Activated CD4-positive, CD25-positive, alpha-beta regulatory T cell treated with anti-CD3 and anti-CD28 coated beads, Interleukin-2, amount 50 U/mL, for 16 hours (primary cell): ENCODE measurements at regions not wholly inside any gene's neighbourhood (a gene's known extent, or its start where the extent isn't known, plus 50 kb on each side); places are given as distances from the start of the nearest gene placed in this dataset.

ENCODE experiments used
- DNase-seq: peaks from one replicate; pipeline ENCODE4 v3.0.0-alpha.2; 2020; ENCODE audit warnings: low read depth, low spot score

DNA sequence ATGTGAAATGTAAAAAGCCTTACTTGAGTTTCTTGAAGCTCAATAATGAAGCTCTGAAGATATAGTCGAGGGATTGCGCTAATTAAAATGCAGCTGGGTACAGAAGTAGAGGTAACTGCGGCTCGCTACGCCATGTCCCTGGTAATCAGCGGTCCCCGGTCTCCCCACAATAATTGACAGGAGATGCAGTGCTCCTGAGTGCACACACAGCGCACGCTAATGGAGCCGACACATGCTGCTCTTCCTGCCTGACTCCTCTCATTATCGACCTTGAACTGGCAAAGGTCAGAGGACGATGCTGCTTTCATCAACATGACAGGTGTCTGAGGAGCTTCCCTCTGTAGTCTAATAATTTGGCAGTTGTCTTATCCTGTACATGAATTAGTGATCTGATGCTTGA is 365.9 kb downstream of the RNF144B start:
- DNase-seq: no peak

DNA sequence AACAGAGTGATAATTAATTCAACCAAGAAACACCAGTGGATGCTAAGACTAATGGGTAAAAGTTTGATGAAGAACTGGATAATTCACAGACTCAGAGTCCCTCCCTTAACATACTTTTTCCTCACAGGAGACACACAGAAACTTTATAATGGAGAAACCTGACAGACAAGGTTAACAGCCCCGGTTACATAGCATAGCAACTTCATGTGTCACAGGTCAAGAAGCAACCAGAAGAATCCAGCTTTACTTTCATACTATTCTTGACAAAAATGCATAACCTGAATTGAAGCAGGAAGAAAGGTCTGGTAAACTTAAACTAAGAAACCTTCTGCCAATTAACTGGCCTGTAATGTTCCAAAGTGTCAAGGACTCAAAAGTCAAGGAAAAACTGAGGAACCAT is 375.9 kb downstream of the RNF144B start:
- DNase-seq: no peak

DNA sequence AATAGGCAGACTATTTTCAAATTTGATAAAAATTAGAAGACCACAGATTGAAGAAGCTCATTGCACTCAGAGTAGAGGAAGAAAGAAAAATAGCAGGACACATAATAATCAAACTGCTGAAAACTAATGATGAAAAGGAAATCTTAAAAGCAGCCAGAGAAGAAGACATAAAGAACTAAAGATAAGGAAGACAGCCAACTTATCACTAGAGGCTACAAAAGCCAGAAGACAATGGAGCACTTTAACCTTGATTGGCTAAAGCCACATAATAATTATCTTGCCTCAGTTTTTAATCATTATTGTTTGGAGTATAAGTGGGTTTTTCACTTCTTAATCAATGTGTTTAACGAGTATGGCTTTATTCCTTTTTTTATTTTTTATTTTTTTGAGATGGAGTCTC is 397.6 kb downstream of the RNF144B start:
- DNase-seq: no peak

DNA sequence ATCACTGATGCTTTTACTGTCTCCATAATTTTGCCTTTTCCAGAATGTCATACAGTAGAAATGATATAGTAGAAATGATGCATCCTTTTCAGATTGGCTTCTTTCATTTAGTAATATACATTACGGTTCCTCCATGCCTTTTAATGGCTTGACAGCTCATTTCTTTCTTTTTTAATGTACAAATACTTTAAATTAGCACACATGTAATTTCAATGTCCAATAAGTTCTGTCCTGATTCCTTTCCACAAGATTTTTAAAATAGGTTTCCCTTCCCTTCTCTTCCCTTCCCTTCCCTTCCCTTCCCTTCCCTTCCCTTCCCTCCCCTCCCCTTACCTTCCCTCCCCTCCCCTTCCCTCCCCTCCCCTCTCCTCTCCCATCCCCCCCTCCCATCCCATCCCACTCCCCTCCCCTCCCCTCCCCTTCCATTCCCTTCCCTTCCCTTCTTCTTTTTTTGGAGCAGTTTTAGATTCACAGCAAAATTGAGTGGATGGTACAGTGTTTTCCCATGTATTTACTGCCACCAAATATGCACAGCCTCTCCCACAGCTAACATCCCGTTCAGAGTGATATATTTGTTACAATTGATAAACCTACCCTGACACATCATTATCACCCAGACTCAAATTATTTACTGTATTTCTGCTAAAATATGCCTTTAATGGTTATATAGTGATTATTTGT is 398.8 kb downstream of the RNF144B start:
- DNase-seq: no peak

DNA sequence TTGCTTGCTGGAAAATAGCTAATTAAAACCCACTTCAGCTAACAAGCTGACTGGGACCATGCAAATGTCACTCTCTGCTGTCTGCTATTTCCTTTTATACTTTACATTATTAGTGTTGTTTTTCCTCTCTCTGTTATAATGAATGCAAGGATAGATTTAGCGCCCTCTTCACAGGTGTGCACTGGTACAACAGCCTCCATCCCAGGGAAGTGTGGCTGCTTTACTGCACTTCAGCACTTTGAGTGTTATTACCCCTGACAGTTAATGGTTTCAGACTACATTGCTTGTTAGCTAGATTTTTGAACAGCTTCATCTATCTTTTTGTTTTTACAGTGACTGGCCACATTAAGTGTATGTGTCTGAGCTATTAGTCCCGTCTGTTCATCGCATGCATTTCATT is 405.7 kb downstream of the RNF144B start:
- DNase-seq: no peak

DNA sequence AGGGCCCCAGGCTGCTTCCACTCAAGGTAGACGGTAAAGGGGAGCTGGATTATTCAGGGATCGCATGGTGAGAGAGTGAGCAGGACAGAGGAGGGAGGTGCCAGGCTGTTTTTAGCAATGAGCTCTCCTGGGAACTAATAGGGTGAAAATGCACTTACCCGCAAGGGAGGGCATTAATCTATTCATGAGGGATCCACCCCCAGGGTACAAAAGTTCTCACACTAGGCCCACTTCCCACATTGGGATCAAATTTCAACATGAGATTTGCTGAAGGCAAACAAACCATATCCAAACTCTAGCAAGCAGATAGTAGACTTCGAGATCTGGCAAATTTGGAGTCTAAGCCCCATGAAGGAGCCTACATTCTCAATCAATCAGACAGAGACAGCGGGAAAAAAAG is 408.6 kb downstream of the RNF144B start:
- no peak for DNase-seq

DNA sequence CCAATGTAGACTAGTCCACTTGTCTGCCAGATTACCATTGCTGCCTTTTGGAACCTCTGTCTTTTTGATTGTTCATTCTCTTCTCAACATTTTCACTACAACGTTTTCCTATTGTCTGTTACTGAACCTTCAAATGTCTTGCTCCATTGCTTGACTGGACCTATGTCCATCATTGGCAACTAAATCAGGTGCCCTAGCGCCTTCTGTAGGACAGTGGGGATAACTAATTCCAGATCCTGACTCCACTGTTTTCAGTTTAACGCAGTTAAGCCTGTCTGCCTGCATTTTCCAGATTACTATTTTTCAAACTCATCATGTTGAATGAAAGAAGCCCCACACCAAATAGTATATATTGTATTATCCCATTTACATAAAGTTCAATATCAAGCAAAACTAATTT is 433.6 kb downstream of the RNF144B start:
- DNase-seq: no peak

DNA sequence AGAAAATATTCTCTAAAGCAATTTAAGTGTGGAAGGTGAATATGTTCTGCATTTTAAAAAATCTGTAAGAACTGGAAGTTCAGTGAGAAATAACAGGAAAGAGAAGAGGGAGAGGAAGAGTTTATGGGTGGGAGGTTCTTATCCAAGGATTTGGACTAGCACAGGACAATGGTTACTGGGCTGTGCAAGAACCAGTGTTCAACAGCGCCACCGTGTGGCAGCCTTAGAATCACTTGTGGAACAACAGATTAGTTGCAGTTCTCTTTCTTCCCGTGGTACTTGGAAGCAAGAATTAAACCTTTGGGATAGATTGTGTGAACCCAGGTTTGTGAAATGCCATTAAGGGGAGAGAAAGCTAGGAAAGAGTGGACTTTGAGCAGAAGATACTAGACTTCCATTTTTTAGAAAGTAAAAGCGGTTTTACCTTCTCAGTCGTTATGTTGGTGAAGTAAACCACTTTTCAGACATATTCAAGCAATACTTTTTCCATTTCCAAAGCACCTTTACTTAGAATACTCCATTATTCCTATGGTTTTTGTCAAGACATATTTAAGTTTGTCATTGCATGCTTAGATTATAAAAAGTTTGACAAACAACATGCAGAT is 436.7 kb downstream of the RNF144B start:
- DNase-seq: no peak

DNA sequence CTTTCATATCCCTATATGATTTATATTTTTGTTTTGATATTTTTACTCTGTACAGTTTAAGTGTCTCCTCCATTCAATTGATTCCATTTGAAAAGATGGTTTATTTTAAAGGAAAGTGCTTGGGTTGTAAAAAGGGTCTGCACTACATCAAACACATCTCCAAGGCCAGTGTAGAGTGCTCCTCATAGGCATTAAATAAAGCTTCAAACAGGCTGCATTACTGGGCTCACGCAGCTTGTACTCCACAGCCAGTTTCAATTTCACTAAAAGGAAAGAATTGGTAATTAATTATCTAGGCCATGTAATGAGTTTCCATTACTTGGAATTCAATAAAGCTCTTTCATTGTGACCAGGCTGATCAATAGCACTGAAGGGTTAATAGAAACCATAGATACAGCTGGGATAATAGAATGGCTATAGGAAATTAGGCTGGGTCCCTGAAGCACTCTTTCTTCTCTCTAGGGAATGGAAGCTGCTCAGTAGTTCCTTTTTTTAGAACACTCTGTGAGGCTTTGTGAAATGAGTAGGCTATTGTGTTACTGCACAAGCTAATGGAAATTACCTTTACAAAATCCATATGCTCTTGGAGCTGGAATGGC is 442.2 kb downstream of the RNF144B start:
- no peak for DNase-seq

DNA sequence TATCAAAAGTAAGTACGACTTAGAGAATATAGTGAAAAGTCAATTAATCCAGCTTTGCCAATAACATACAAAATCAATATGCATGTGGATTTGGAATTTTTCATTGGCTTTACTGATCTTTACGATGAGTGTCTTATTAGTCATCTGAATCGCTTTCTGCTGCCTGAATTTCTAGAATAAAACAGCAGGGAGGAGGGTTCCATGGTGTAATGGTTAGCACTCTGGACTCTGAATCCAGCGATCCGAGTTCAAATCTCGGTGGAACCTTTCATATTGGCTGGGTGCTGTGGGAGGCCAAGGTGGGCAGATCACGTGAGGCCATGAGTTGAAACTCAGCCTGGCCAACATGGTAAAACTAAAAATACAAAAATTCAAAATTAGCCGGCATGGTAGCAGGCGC is 448.8 kb downstream of the RNF144B start:
- DNase-seq: no peak

DNA sequence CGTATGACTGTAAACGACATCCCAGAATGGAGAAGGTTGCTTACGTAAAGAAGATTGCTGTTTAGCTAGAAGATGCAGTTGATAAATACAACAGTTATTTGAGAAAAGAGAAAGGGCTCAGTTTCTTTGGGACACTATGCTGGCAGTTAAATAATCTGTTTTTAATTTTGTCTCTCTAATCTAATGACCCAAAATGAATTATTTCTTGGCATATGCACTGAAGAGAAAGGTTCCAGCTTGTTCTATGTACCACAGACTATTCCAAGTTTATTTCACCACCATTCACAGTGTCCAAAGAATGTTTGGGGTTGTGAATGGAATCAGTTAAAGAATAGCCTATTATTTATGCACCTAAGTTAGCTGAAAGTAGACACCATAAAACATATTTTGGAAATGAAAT is 449.9 kb downstream of the RNF144B start:
- DNase-seq: no peak

DNA sequence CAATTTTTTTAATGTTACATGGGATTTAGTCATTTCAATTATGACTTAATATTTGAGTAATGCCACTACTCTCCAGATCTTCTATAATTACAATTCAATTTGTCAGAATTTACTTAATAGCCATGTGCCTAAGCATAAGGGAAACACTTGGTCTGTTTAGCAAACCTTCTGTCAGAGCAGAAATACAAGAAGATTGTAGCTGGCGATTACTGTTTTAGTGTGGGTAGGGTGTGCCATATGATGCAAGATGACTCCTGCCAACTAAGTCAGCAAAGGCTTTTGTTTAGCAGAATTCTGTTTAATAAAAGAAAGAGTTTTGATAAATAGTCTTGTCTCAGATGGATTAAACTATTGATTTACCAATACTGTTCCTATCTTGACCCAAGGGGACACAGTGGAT is 455.4 kb downstream of the RNF144B start:
- DNase-seq: no peak

DNA sequence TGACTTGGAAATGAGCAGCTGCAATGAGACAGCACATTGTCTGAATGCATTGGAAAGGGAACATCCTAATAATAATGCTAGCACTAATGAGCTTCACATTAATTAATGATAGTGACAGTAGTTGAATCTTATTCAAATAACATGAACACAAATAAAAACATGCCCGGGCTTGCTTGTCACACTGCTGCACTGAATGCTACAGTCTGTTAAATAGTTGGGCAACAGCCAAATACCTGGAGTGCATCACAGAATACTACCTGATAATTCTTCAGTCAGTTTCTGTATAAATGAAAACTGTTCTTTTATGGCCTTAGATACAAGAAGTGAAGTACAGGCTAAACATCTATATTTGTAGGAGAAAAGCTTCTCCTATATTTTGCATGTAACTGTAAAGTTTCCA is 458.7 kb downstream of the RNF144B start:
- DNase-seq: no peak

DNA sequence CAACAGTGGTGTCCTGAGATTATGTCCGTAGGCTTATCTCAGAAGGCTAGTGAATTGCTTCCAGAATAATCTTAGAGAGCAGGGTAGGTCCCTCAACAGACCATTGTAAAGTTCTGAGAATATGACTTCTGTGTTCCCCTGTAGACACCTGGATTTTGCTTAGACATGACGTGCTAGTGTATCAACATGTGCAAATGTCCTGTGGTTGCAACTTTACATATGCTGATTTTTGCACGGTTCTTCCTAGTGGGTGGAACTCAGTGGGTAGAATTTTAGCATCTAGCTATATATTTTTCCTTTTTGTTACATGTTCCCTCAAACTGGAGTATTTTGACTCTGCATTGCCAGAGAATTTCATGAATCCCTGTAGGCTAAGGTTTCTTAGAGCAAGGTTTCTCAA is 459.2 kb downstream of the RNF144B start:
- no peak for DNase-seq

DNA sequence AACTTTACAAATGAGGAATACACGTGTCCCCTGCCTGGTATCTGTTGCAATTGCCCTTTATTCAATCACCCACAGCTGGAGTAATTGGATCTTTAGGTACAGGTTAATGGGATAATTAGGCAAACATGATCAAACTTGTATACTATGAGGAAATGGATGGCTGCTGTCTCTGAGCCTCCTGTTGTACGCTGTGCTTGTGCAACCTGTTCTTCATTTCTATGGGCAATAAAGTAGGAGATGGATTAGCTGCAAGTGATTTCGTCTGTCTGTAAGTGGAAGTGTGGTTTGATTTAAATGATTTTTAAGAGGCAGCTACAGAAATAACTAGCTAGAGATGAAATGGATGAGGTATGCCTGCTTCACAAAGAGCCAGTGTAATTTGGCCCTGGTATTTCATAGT is 474.1 kb downstream of the RNF144B start:
- no peak for DNase-seq

DNA sequence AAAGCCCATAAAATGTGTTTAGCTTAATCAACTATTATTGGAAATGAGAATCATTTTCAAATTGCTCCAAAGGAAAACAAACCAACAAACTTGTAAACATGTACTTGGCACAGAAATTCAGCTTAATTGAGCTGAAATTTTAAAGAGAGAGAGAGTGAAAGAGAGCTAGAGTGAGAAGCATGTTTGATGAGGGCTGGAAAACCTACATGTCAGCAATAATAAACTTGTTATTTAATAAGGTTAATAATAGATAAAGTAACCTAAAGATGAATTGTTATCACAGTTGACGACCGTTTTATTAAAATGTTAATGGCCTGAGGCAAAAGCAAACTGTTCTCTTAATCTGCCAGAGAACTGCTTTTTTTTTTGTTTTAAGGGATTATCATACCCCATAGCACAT is 496.1 kb downstream of the RNF144B start:
- no peak for DNase-seq

DNA sequence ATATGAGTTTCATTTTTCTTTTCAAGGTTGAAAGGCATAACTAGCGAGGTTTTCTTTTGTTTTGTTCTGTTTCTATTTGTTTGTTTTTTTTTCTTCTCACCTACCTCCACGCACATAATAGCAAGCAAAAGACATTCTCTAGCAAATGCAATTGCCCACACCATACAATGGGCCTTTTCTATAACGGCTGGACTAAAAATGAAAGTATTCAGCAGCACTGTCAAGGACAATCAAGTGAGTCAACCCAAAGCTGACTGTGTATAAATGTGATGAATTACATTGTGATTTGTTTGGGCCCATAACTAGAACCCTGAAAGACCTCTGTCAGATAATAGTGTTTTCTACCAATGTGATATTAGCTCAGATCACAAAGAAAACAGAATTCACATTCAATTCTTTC is 496.7 kb downstream of the RNF144B start:
- no peak for DNase-seq

DNA sequence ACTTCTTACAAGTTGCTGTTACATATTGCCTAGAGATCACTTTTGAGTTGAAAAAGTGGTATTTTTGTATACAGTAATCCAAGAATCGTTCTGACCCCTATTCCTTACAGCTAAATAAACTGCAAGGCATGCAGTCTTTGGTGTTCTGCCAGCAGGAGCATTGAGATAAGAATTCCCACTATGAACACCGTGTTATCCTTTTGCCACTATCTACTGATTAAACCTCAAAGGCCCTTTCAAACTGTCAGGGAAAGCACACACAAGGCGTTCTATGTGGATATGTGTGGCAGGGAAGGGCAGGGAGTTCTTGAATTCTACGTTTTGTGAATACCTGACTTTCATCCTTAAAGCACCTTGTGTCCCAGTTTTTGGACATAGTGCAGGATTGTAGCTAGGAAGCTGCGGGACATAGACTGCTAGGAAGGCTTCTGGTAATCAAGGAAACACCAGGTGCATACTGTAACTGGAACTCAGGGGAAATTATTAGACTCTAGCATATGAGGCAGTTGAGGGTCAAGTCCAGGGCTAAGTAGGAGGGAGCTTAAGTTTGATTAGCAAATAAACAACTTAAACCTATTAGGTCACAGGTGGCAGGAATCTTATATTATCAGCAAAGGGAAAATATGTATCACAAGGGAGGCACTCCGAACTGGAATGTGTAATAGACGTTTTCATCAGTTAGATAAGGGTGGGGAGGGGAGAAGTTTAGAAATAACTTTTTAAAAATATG is 506.6 kb downstream of the RNF144B start:
- no peak for DNase-seq

DNA sequence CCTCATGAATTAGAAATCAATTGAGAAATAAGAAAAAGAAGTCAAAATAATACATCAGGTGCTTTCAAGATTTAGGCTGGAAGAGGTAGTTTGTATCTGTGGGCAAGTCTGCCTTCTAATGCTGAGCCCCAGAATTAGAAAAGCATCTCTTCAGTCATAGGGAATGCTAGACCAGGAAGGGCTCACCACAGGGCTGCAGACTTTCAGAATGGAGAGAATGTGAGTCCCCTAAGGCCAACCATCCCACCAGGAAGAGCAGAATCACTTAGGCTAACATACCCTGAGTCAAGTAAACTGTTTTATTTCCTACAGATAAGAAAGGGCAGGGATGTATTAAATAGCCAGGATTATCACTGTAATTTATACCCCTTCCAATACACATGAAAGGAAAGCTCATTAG is 510.2 kb downstream of the RNF144B start:
- no peak for DNase-seq

DNA sequence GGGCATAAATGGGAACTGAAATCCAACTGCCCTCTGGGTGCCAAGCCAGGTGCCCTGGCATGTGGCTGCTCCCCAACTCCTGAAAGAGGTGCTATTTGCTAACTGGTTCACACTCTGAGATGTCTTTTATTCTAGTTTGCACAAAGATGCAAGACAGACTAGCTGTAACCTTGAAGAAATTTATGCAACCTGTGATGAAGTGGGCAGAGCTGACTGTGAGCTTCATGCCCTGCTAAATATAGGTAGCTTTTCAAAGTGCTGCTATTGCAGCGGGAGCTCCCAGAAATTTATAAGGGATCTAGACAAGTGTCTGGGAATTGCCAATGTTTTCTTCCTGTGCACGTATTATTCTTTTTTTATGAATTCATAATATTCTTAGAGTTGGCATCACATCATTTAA is 517.5 kb downstream of the RNF144B start:
- DNase-seq: no peak

DNA sequence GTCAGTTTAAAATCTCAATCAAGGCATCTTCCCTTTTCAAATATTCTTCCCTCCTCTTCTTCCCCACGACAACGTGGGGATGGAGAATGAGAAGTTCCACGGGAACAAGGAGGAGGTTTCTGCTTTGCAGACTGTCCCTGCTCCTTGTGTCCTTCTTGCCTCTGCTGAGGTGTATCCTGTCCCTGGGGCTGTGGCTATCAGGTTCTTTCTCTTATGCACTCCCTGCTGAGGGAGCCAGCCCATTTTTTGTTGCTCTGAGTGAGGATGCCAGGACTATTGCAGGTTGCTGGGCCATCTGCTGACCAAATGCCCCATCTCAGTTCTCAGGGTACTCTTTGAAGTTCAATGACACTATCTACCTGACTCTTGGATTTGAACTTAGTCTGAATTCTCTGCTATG is 533.6 kb downstream of the RNF144B start:
- no peak for DNase-seq

DNA sequence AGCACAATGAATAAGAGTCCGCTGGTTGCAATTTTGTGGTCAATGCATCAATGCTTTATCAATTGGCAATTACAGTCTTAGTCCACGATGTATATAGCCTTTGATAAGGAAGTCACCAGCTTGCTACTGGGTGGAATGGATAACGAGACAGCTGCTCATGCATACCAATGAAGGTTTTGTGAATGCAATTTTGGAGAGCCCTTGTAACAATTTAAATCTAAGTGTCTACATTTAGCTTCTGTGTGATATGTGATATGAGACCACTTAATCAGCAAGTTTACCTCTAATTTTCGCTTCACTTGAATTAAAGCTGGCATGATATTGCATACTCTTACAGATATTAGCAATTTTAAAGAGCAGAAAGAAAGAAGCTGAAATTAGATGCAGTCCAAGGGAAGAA is 543.9 kb downstream of the RNF144B start:
- no peak for DNase-seq

DNA sequence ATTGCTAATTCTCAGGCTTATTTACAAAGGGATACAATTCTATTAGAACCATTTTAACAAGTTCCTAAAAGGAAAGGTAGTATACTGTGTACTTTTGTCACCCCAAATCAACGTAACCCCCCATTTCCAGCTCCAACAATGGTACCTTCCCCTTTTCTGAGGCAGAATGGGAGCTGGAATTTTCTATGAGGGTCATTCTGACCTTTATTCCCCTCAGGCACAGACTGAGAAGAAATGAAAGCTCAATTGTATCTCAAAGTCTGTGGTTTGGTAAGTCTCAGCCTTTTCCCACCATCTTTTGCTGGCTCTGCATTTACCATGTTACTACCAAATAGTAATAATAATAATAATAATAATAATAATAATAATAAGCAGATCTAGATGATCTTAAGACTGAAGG is 571.0 kb downstream of the RNF144B start:
- no peak for DNase-seq
